Peyer's patch (tissue), 4 donors: ENCODE measurements at regions not wholly inside any gene's neighbourhood (a gene's known extent, or its start where the extent isn't known, plus 50 kb on each side); places are given as distances from the start of the nearest gene placed in this dataset.
A peak's percentile ranks its signal among the peaks of the same experiment; 100 is the strongest.

Experiments
- DNase-seq, 3 donors: peaks; one replicate each; pipeline ENCODE4 v3.0.0-alpha.2; 2017 to 2019
- H3K27ac ChIP-seq, 4 donors: fragments of 200-600 bp; sonication (generic); one replicate each; pipeline ENCODE4 v1.5.1; 2016 to 2019
- H3K27me3 ChIP-seq, 2 donors: fragments of 200-600 bp; sonication (generic); one replicate each; pipeline ENCODE4 v1.5.1; 2019
- H3K36me3 ChIP-seq, 3 donors: fragments of 200-600 bp; sonication (generic); one replicate each; pipeline ENCODE4 v1.5.1; 2016 to 2019
- H3K4me1 ChIP-seq, 4 donors: fragments of 200-600 bp; sonication (generic); one replicate each; pipeline ENCODE4 v1.5.1; 2016 to 2019
- H3K4me3 ChIP-seq, 4 donors: fragments of 200-600 bp; sonication (generic); 1 replicate in 3 of 4; 2 replicates in 1 of 4; pipeline ENCODE4 v1.5.1; 2016 to 2019; ENCODE audit warnings: mild to moderate bottlenecking in 1 of 4
- H3K9me3 ChIP-seq, 4 donors: fragments of 200-600 bp; sonication (generic); one replicate each; pipeline ENCODE4 v1.5.1; 2016 to 2019; ENCODE audit warnings: mild to moderate bottlenecking in 1 of 4
- POLR2A ChIP-seq, 2 donors: fragments of 450-650 bp; IDR thresholded peaks; one replicate each; pipeline ENCODE4 v1.5.1; 2017; ENCODE audit warnings: antibody characterized with exemption in 2 of 2, mild to moderate bottlenecking in 2 of 2, moderate library complexity in 2 of 2
- TF ChIP-seq, protein P1 (sequence below), 6 experiments: fragments of 450-650 bp in 4 of 6; fragments of 200-600 bp in 2 of 6; sonication (generic) in 1 of 6; IDR thresholded peaks; one replicate each; pipeline ENCODE4 v1.5.1; 2017 to 2019; ENCODE audit warnings: antibody characterized with exemption in 6 of 6, mild to moderate bottlenecking in 3 of 6, moderate library complexity in 1 of 6

DNA sequence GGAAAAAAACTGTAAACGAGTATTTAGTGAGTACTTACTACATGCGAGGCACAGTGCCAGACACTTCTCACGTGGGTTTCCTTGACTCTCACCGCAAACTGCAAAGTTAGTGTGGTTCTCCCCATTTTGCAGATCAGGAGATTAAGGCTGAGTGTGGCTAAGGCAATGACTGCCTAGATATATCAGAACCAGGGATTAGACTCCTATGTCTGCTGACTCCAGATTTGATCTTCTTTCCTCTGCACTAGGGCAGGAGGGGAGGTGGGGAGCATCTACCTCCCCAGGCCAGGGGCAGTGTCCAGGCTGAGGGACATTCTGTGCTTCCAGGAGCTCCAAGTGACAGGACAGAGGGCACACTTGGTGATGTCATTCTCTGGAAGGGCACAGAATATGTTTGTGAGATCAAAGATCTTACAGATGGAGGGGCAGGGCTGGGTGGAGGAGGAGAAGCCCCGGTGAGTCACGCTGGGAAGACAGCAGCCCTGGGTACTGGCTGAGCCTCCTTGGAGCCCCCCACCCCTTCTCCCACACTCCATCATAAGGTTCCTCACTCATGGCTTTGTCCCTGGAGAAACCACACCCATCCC lies 92.4 kb downstream of the RHOB start:
- Histone ChIP-seq H3K27ac (peak overlapping the region in 1 of 4 donors; percentile 46), H3K4me3 (no peak overlapping the region), H3K36me3 (no peaks in the 10 kb centered on the region), H3K27me3 (no peaks in the 10 kb centered on the region), H3K9me3 (no peaks in the 10 kb centered on the region), H3K4me1 (no peaks in the 10 kb centered on the region)
- peak in 2 of 3 donors; percentile 50 to 66 for DNase-seq
- TF ChIP-seq, protein P1, sequence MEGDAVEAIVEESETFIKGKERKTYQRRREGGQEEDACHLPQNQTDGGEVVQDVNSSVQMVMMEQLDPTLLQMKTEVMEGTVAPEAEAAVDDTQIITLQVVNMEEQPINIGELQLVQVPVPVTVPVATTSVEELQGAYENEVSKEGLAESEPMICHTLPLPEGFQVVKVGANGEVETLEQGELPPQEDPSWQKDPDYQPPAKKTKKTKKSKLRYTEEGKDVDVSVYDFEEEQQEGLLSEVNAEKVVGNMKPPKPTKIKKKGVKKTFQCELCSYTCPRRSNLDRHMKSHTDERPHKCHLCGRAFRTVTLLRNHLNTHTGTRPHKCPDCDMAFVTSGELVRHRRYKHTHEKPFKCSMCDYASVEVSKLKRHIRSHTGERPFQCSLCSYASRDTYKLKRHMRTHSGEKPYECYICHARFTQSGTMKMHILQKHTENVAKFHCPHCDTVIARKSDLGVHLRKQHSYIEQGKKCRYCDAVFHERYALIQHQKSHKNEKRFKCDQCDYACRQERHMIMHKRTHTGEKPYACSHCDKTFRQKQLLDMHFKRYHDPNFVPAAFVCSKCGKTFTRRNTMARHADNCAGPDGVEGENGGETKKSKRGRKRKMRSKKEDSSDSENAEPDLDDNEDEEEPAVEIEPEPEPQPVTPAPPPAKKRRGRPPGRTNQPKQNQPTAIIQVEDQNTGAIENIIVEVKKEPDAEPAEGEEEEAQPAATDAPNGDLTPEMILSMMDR (IDR thresholded peaks at IDR 0.05) = no peak
- no peak for TF ChIP-seq POLR2A (IDR thresholded peaks at IDR 0.05)

DNA sequence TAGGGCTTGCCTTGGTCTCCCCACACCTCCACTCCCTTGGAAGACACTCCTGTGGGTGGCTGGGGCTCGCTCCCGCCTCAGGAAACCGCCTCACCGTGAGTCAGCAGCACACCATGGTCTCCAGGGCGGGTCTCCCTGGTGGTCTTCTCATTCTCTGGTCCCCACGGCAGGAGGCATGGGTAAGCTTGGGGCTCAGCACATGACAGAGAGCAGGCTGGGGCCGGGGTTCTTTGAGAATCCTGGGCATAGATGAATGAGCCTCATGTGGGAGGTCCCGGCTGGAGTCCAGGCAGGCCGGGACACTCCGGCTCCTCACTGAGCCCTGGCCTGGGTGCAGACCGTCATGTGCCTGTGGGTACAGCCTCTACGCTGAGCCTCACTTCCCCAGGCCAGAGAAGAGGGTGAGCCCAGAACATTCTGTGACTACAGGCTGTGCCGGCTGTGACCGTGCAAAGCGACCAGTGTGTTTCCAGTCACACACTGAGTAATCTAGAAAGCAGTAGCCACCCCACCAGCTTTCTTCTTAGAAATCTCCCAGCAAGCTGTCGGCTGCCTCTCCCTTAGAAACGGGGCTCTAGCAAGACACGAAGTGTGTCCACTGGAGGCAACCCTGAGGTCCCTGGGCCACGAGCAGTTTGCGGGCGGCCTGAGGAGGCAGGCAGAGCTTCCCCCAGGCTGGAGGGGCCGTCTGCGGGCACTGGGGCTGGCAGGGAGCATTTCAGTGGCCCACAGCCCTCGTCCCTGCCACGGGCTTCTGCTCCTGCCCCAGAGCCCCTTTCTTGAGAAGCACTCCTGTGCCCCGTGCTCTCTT lies 93.1 kb downstream of the RHOB start:
- Histone ChIP-seq H3K27me3 (no peaks in the 10 kb centered on the region), H3K9me3 (no peaks in the 10 kb centered on the region), H3K4me1 (no peaks in the 10 kb centered on the region), H3K36me3 (no peaks in the 10 kb centered on the region), H3K27ac (no peak overlapping the region), H3K4me3 (no peak overlapping the region)
- peak in 1 of 3 donors; percentile 45 for DNase-seq
- TF ChIP-seq, protein P1 (IDR thresholded peaks at IDR 0.05) = no peak
- TF ChIP-seq POLR2A (IDR thresholded peaks at IDR 0.05) = no peak

DNA sequence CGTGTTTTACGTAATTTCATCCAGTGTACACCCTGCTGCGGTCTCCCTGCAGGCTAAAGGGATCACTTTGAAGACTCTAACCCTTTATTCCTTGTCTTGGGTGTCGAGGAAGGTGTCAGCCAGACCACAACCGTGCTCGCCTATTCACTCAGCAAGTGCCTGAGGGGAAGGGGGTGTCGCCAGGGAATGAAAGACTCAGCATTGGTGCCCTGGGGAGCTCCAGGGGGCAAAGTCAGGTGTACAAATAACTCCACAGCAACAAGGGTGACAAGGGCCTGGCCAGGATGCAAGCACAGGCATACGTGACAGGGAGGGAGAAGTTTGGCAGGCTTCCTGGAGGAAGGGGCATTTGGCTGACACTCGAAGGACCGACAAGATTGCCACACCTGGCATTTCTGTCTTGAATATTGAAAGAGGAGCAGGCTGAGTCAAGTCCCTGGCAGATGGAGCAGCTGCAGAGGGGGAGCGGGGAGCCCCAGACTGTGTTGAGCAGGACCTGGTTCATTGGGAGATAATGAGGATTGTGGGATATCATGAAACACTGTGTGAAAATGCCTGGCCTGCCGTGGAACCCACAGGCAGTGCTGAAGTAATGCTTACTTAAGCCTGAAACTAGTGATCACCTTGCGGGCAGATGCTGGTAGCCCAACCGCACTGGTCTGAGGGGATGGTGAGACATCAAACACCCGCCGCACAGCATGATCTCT lies 93.9 kb downstream of the RHOB start:
- Histone ChIP-seq H3K4me3 (no peak overlapping the region), H3K9me3 (no peaks in the 10 kb centered on the region), H3K4me1 (no peaks in the 10 kb centered on the region), H3K27me3 (no peaks in the 10 kb centered on the region), H3K27ac (no peak overlapping the region), H3K36me3 (no peaks in the 10 kb centered on the region)
- peak in 1 of 3 donors; percentile 20 for DNase-seq
- no peak for TF ChIP-seq POLR2A (IDR thresholded peaks at IDR 0.05)
- TF ChIP-seq, protein P1 (IDR thresholded peaks at IDR 0.05) = no peak

DNA sequence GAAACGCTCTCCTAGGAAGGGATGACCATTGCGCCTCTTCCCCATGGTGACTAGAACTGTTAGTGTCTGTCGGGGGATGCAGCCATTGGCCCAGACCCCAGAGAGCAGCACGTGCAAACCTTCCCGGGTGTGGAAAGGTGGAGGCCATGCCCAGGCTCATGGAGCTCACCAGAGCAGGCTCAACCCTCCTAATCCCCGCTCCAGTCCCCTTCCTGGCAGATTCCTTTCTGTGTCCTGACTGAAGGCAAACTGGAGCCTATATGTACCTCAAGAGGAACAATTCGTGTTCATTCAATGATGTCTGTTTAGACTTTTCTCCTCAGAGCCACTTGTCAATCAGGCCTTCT lies 94.4 kb downstream of the RHOB start:
- DNase-seq = peak in 1 of 3 donors; percentile 28
- H3K4me3 ChIP-seq = no peak overlapping the region
- H3K27ac ChIP-seq = no peak overlapping the region
- no peaks in the 10 kb centered on the region for H3K4me1 ChIP-seq
- TF ChIP-seq, protein P1 (IDR thresholded peaks at IDR 0.05) = no peak
- TF ChIP-seq POLR2A (IDR thresholded peaks at IDR 0.05) = no peak
- H3K36me3 ChIP-seq = no peaks in the 10 kb centered on the region
- H3K27me3 ChIP-seq = no peaks in the 10 kb centered on the region
- H3K9me3 ChIP-seq = no peaks in the 10 kb centered on the region

DNA sequence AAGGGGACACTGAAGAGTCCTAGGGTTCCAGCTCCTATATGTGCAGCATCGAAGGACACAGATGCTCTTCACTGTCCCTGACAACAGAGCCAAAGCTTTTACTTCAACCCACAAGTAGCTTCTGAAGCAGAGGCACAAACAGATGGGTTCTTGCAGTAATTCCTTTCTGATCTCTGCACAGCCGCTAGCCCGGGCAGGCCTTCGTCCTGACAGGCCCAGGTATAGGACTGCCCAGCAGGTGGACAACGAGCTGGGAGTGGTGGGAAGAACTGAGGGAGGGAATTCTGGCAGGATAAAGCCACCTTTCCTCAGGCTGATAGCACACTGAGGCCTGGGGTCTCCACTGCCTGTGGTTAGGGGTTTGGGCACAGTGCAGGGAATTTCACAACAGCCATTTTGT lies 94.8 kb downstream of the RHOB start:
- Histone ChIP-seq H3K4me1 (no peaks in the 10 kb centered on the region), H3K27ac (no peak overlapping the region), H3K9me3 (no peaks in the 10 kb centered on the region), H3K4me3 (no peak overlapping the region), H3K36me3 (no peaks in the 10 kb centered on the region), H3K27me3 (no peaks in the 10 kb centered on the region)
- DNase-seq = peak in 1 of 3 donors; percentile 23
- TF ChIP-seq, protein P1 (IDR thresholded peaks at IDR 0.05) = no peak
- no peak for TF ChIP-seq POLR2A (IDR thresholded peaks at IDR 0.05)
